ENCODE measurements at regions not wholly inside any gene's neighbourhood (a gene's known extent, or its start where the extent isn't known, plus 50 kb on each side); places are given as distances from the start of the nearest gene placed in this dataset.

DNA sequence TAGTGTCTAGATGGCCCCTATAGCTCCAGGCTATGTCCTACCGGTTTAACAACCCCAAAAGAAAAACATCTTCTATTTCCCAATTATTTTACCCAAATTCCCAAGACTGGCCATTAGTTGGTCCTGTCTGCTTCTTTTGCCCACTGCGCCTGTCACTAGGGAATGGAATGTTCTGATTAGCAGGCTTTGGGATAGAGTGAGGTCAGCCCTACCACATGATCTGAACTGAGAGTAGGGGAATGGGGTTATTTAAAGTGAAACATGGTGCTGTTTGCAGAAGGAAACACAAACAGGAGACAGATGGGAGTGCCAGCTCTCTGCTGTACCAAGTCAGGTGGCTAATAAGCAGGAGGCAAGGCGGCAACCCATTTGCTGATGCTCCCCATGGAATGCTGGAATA, 635.6 kb upstream of the CFAP20DC start:
- CTCF ChIA-PET: no interaction called here
- intact Hi-C loops (cut with micrococcal nuclease; ENCODE audit: unreplicated experiment): no loop called here

DNA sequence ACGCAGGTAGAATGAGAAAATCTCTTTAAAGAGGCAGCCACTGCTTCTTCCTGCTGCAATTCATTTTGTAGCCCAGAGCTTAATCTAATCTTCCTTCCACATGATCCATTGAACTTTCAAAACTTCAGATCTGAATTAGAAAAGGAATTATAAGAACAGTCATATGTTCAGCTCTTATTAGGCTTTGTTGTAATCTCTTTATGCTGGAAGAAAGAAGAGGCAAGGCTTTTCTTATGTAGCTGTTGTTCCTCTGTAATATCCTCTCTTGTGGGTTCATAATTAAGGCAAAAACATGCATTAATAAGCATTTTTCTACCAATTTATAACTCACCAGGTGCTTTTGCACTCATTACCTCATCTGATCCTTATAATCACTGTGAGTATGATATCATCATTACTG, 634.9 kb upstream of the CFAP20DC start:
- ChIA-PET CTCF (no interaction called here), POLR2A (ENCODE audit: low non-redundant PET) (no interaction called here)
- BruUV-seq (replicated peaks): no TSS peak
- no peak for DNase-seq (ENCODE audit: low spot score)
- H3K27ac ChIP-seq (ENCODE audit: low read depth, low read length, poor library complexity, severe bottlenecking): no peak overlapping the region
- no peak overlapping the region for H3K4me3 ChIP-seq (ENCODE audit: low read depth, low read length, poor library complexity, severe bottlenecking)
- no peaks in the 10 kb centered on the region for H3K9me3 ChIP-seq (ENCODE audit: low read depth, low read length, poor library complexity, severe bottlenecking)
- intact Hi-C loops (cut with micrococcal nuclease; ENCODE audit: unreplicated experiment): no loop called here
- no peaks in the 10 kb centered on the region for H3K27me3 ChIP-seq (replicated peaks; ENCODE audit: insufficient read depth, low read depth, low read length, poor library complexity)
- no peak for TF ChIP-seq CTCF (conservative IDR thresholded peaks at IDR 0.05; ENCODE audit: low read depth, low read length)
- TF ChIP-seq EZH2 (IDR thresholded peaks at IDR 0.05; ENCODE audit: borderline replicate concordance, low read depth, low read length, poor library complexity, severe bottlenecking): no peak
- no peaks in the 10 kb centered on the region for H3K36me3 ChIP-seq (ENCODE audit: insufficient read depth, low read length, poor library complexity, severe bottlenecking)
- no peaks in the 10 kb centered on the region for H3K4me1 ChIP-seq (ENCODE audit: insufficient read depth, low read length, poor library complexity, severe bottlenecking)

More for the DNA sequence above, 635.6 kb upstream of the CFAP20DC start:
- no TSS peak for BruUV-seq (replicated peaks)
- POLR2A ChIA-PET (ENCODE audit: low non-redundant PET): no interaction called here
- Histone ChIP-seq H3K4me1 (ENCODE audit: insufficient read depth, low read length, poor library complexity, severe bottlenecking) (no peaks in the 10 kb centered on the region), H3K4me3 (ENCODE audit: low read depth, low read length, poor library complexity, severe bottlenecking) (no peak overlapping the region), H3K9me3 (ENCODE audit: low read depth, low read length, poor library complexity, severe bottlenecking) (no peaks in the 10 kb centered on the region), H3K36me3 (ENCODE audit: insufficient read depth, low read length, poor library complexity, severe bottlenecking) (no peaks in the 10 kb centered on the region), H3K27me3 (replicated peaks; ENCODE audit: insufficient read depth, low read depth, low read length, poor library complexity) (no peaks in the 10 kb centered on the region), H3K27ac (ENCODE audit: low read depth, low read length, poor library complexity, severe bottlenecking) (no peak overlapping the region)
- DNase-seq (ENCODE audit: low spot score): no peak
- TF ChIP-seq CTCF (conservative IDR thresholded peaks at IDR 0.05; ENCODE audit: low read depth, low read length) (no peak), EZH2 (IDR thresholded peaks at IDR 0.05; ENCODE audit: borderline replicate concordance, low read depth, low read length, poor library complexity, severe bottlenecking) (no peak)

- no peaks in the 10 kb centered on the region for H3K4me1 ChIP-seq (ENCODE audit: insufficient read depth, low read length, poor library complexity, severe bottlenecking)
- intact Hi-C loops (cut with micrococcal nuclease; ENCODE audit: unreplicated experiment): no loop called here
- H3K36me3 ChIP-seq (ENCODE audit: insufficient read depth, low read length, poor library complexity, severe bottlenecking): no peaks in the 10 kb centered on the region
- TF ChIP-seq CTCF (conservative IDR thresholded peaks at IDR 0.05; ENCODE audit: low read depth, low read length): no peak
- TF ChIP-seq EZH2 (IDR thresholded peaks at IDR 0.05; ENCODE audit: borderline replicate concordance, low read depth, low read length, poor library complexity, severe bottlenecking): no peak
- H3K27me3 ChIP-seq (replicated peaks; ENCODE audit: insufficient read depth, low read depth, low read length, poor library complexity): no peaks in the 10 kb centered on the region
- no peak overlapping the region for H3K27ac ChIP-seq (ENCODE audit: low read depth, low read length, poor library complexity, severe bottlenecking)
- ChIA-PET POLR2A (ENCODE audit: low non-redundant PET) (no interaction called here), CTCF (no interaction called here)
- no TSS peak for BruUV-seq (replicated peaks)
- no peak for DNase-seq (ENCODE audit: low spot score)
- no peak overlapping the region for H3K4me3 ChIP-seq (ENCODE audit: low read depth, low read length, poor library complexity, severe bottlenecking)
- no peaks in the 10 kb centered on the region for H3K9me3 ChIP-seq (ENCODE audit: low read depth, low read length, poor library complexity, severe bottlenecking)
Observed at GRCh38 chr3:59680919-59681318, 631.1 kb upstream of the CFAP20DC start.
